Neural cell (in vitro differentiated cells): ENCODE measurements at regions not wholly inside any gene's neighbourhood (a gene's known extent, or its start where the extent isn't known, plus 50 kb on each side); places are given as distances from the start of the nearest gene placed in this dataset.

Experiments
- H2AFZ ChIP-seq: fragments of 200-600, 300-800 bp; sonication (generic), shearing (Covaris generic); 2 replicates; pipeline ENCODE4 v1.6.0; 2014; ENCODE audit warnings: low read depth, mild to moderate bottlenecking, antibody characterized with exemption, low read length, moderate library complexity
- H3F3A ChIP-seq: fragments of 200-600 bp; shearing (Covaris generic); 2 replicates; pipeline ENCODE4 v1.6.1; 2016; ENCODE audit warnings: mild to moderate bottlenecking, moderate library complexity, mixed read lengths, antibody characterized with exemption, low read length; ENCODE audit not compliant: insufficient read depth, poor library complexity, severe bottlenecking
- H3K27ac ChIP-seq: fragments of 200-600, 300-800 bp; sonication (generic), shearing (Covaris generic); 2 replicates; pipeline ENCODE4 v1.5.1; 2014; ENCODE audit warnings: mild to moderate bottlenecking, low read length, moderate library complexity
- H3K27me3 ChIP-seq: fragments of 300-800, 200-600 bp; sonication (generic), shearing (Covaris generic); 2 replicates; pipeline ENCODE4 v1.6.0; 2014; ENCODE audit warnings: mild to moderate bottlenecking, low read depth, low read length, moderate library complexity; ENCODE audit not compliant: insufficient read depth
- H3K36me3 ChIP-seq: fragments of 300-800, 200-600 bp; sonication (generic), shearing (Covaris generic); 2 replicates; pipeline ENCODE4 v1.5.1; 2014; ENCODE audit warnings: mild to moderate bottlenecking, antibody characterized with exemption, low read length, moderate library complexity; ENCODE audit not compliant: insufficient read depth
- H3K4me2 ChIP-seq: fragments of 300-800, 200-600 bp; sonication (generic), shearing (Covaris generic); 2 replicates; pipeline ENCODE4 v1.6.0; 2014; ENCODE audit warnings: mild to moderate bottlenecking, low read length
- H3K4me3 ChIP-seq: fragments of 300-800, 200-600 bp; sonication (generic), shearing (Covaris generic); 2 replicates; pipeline ENCODE4 v1.5.1; 2014; ENCODE audit warnings: mild to moderate bottlenecking, low read length, moderate library complexity
- H3K79me2 ChIP-seq: fragments of 200-600 bp; shearing (Covaris generic); replicated peaks from 2 replicates; pipeline ENCODE4 v1.6.0; 2014; ENCODE audit warnings: mild to moderate bottlenecking, low read length, moderate library complexity; ENCODE audit not compliant: insufficient read depth
- H3K9ac ChIP-seq: fragments of 300-800, 200-600 bp; sonication (generic), shearing (Covaris generic); 2 replicates; pipeline ENCODE4 v1.6.1; 2016; ENCODE audit warnings: mild to moderate bottlenecking, low read length, mixed read lengths
- H3K9me2 ChIP-seq: fragments of 200-600 bp; shearing (Covaris generic); 2 replicates; pipeline ENCODE4 v1.6.1; 2016; ENCODE audit warnings: mild to moderate bottlenecking, low read length, mixed read lengths; ENCODE audit not compliant: insufficient read depth
- H3K9me3 ChIP-seq: fragments of 200-600, 300-800 bp; sonication (generic), shearing (Covaris generic); 2 replicates; pipeline ENCODE4 v1.6.1; 2016; ENCODE audit warnings: mild to moderate bottlenecking, mixed run types, low read length, moderate library complexity, mixed read lengths
- H4K20me1 ChIP-seq: fragments of 200-600 bp; shearing (Covaris generic); 2 replicates; pipeline ENCODE4 v1.6.1; 2016; ENCODE audit warnings: mild to moderate bottlenecking, mixed run types; ENCODE audit not compliant: insufficient read depth
- EP300 ChIP-seq: fragments of 450-650 bp; conservative IDR thresholded peaks from 2 replicates; pipeline ENCODE4 v1.6.1; 2014; ENCODE audit warnings: antibody characterized with exemption, mild to moderate bottlenecking, moderate library complexity; ENCODE audit not compliant: poor library complexity, severe bottlenecking
- EZH2 ChIP-seq: fragments of 200-600, 300-800 bp; shearing (Covaris generic), sonication (generic); IDR thresholded peaks from 2 replicates; pipeline ENCODE4 v1.6.1; 2014; ENCODE audit warnings: antibody characterized with exemption, low read length, borderline replicate concordance, mild to moderate bottlenecking; ENCODE audit not compliant: insufficient read depth, poor library complexity, severe bottlenecking
- MXI1 ChIP-seq: fragments of 450-650 bp; conservative IDR thresholded peaks from 2 replicates; pipeline ENCODE4 v1.6.1; 2014; ENCODE audit warnings: antibody characterized with exemption, mild to moderate bottlenecking; ENCODE audit not compliant: poor library complexity, severe bottlenecking
- POLR2AphosphoS5 ChIP-seq: IDR thresholded peaks from 2 replicates; pipeline ENCODE4 v1.6.1; 2012
- RAD21 ChIP-seq: fragments of 450-650 bp; conservative IDR thresholded peaks from 2 replicates; pipeline ENCODE4 v1.6.1; 2014; ENCODE audit warnings: antibody characterized with exemption, mild to moderate bottlenecking, moderate library complexity
- SMC3 ChIP-seq: fragments of 450-650 bp; conservative IDR thresholded peaks from 2 replicates; pipeline ENCODE4 v1.6.1; 2014; ENCODE audit warnings: antibody characterized with exemption, mild to moderate bottlenecking, moderate library complexity; ENCODE audit not compliant: poor library complexity
- TAF1 ChIP-seq: IDR thresholded peaks from 2 replicates; pipeline ENCODE4 v1.6.1; 2012; ENCODE audit warnings: low read depth
- TF ChIP-seq, protein P1 (sequence below): IDR thresholded peaks from 2 replicates; pipeline ENCODE4 v1.6.1; 2012; ENCODE audit warnings: borderline replicate concordance
- TF ChIP-seq, protein P2 (sequence below): fragments of 450-650 bp; IDR thresholded peaks from 2 replicates; pipeline ENCODE4 v1.5.1; 2014; ENCODE audit warnings: antibody characterized with exemption, mild to moderate bottlenecking, moderate library complexity; ENCODE audit not compliant: poor library complexity, severe bottlenecking

- Histone ChIP-seq H3K9ac (no peak overlapping the region), H3F3A (no peaks in the 10 kb centered on the region), H3K9me3 (no peaks in the 10 kb centered on the region), H3K9me2 (no peaks in the 10 kb centered on the region), H3K36me3 (no peaks in the 10 kb centered on the region), H3K27ac (no peak overlapping the region), H3K27me3 (no peaks in the 10 kb centered on the region), H3K4me3 (no peak overlapping the region), H4K20me1 (no peaks in the 10 kb centered on the region), H2AFZ (no peak overlapping the region), H3K4me2 (no peak overlapping the region), H3K79me2 (no peaks in the 10 kb centered on the region)
- TF ChIP-seq, protein P1, sequence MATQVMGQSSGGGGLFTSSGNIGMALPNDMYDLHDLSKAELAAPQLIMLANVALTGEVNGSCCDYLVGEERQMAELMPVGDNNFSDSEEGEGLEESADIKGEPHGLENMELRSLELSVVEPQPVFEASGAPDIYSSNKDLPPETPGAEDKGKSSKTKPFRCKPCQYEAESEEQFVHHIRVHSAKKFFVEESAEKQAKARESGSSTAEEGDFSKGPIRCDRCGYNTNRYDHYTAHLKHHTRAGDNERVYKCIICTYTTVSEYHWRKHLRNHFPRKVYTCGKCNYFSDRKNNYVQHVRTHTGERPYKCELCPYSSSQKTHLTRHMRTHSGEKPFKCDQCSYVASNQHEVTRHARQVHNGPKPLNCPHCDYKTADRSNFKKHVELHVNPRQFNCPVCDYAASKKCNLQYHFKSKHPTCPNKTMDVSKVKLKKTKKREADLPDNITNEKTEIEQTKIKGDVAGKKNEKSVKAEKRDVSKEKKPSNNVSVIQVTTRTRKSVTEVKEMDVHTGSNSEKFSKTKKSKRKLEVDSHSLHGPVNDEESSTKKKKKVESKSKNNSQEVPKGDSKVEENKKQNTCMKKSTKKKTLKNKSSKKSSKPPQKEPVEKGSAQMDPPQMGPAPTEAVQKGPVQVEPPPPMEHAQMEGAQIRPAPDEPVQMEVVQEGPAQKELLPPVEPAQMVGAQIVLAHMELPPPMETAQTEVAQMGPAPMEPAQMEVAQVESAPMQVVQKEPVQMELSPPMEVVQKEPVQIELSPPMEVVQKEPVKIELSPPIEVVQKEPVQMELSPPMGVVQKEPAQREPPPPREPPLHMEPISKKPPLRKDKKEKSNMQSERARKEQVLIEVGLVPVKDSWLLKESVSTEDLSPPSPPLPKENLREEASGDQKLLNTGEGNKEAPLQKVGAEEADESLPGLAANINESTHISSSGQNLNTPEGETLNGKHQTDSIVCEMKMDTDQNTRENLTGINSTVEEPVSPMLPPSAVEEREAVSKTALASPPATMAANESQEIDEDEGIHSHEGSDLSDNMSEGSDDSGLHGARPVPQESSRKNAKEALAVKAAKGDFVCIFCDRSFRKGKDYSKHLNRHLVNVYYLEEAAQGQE = no peak
- no peak for TF ChIP-seq EZH2
- no peak for TF ChIP-seq TAF1
- no peak for TF ChIP-seq EP300
- no peak for TF ChIP-seq SMC3
- TF ChIP-seq RAD21 = no peak
- no peak for TF ChIP-seq MXI1
- TF ChIP-seq, protein P2, sequence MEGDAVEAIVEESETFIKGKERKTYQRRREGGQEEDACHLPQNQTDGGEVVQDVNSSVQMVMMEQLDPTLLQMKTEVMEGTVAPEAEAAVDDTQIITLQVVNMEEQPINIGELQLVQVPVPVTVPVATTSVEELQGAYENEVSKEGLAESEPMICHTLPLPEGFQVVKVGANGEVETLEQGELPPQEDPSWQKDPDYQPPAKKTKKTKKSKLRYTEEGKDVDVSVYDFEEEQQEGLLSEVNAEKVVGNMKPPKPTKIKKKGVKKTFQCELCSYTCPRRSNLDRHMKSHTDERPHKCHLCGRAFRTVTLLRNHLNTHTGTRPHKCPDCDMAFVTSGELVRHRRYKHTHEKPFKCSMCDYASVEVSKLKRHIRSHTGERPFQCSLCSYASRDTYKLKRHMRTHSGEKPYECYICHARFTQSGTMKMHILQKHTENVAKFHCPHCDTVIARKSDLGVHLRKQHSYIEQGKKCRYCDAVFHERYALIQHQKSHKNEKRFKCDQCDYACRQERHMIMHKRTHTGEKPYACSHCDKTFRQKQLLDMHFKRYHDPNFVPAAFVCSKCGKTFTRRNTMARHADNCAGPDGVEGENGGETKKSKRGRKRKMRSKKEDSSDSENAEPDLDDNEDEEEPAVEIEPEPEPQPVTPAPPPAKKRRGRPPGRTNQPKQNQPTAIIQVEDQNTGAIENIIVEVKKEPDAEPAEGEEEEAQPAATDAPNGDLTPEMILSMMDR = no peak
- TF ChIP-seq POLR2AphosphoS5 = no peak
Observed at GRCh38 chr4:180900781-180901180, 1342.4 kb upstream of the TENM3 start.

GRCh38 chr4:180909279-180909678 lies 1333.9 kb upstream of the TENM3 start:
- no peak overlapping the region for H2AFZ ChIP-seq
- H3K27me3 ChIP-seq = no peaks in the 10 kb centered on the region
- TF ChIP-seq POLR2AphosphoS5 (no peak), RAD21 (no peak), EP300 (no peak), SMC3 (no peak), MXI1 (no peak), TAF1 (no peak), EZH2 (no peak)
- TF ChIP-seq, protein P2 = no peak
- TF ChIP-seq, protein P1 = no peak
- H4K20me1 ChIP-seq = no peaks in the 10 kb centered on the region
- H3K4me2 ChIP-seq = no peak overlapping the region
- H3K9ac ChIP-seq = no peak overlapping the region
- H3F3A ChIP-seq = no peaks in the 10 kb centered on the region
- no peak overlapping the region for H3K27ac ChIP-seq
- H3K79me2 ChIP-seq = no peaks in the 10 kb centered on the region
- no peaks in the 10 kb centered on the region for H3K36me3 ChIP-seq
- no peak overlapping the region for H3K4me3 ChIP-seq
- H3K9me3 ChIP-seq = no peaks in the 10 kb centered on the region
- H3K9me2 ChIP-seq = no peaks in the 10 kb centered on the region
